ENCODE measurements at regions not wholly inside any gene's neighbourhood (a gene's known extent, or its start where the extent isn't known, plus 50 kb on each side); places are given as distances from the start of the nearest gene placed in this dataset.

DNA sequence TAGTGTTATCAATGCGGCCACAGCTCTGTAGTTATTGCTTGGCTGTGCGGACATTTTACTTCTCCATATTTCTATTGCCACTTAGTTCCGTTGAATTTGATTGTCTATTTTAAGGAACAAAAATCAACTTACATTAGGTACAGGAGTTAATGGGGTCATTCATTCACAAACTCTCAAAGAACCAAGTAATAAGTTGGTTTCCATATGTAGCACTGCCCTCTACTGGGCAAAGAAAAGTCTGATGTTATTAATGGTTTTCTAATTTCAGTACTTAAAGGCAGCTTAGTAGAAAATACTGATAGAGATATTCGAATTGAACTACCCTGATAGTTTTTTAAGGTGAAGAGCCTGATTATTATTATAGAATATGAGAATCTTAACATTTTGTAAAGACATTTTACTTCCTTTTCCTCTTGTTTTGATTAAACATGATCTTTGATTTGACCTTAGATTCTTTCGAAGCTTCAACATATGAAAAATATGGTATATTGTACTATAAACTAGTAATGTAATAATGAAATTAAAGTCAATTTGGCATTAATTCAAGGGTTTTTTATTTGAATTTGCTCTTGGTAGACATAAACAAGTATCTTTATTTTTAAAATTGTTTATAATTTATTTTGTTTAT is 119.5 kb upstream of the CTNND2 start:
- TF ChIP-seq, protein P1, sequence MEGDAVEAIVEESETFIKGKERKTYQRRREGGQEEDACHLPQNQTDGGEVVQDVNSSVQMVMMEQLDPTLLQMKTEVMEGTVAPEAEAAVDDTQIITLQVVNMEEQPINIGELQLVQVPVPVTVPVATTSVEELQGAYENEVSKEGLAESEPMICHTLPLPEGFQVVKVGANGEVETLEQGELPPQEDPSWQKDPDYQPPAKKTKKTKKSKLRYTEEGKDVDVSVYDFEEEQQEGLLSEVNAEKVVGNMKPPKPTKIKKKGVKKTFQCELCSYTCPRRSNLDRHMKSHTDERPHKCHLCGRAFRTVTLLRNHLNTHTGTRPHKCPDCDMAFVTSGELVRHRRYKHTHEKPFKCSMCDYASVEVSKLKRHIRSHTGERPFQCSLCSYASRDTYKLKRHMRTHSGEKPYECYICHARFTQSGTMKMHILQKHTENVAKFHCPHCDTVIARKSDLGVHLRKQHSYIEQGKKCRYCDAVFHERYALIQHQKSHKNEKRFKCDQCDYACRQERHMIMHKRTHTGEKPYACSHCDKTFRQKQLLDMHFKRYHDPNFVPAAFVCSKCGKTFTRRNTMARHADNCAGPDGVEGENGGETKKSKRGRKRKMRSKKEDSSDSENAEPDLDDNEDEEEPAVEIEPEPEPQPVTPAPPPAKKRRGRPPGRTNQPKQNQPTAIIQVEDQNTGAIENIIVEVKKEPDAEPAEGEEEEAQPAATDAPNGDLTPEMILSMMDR (conservative IDR thresholded peaks at IDR 0.05; ENCODE audit: low read depth, low read length), result peak; percentile 53
- peak; percentile 62 for DNase-seq (ENCODE audit: low read depth)

DNA sequence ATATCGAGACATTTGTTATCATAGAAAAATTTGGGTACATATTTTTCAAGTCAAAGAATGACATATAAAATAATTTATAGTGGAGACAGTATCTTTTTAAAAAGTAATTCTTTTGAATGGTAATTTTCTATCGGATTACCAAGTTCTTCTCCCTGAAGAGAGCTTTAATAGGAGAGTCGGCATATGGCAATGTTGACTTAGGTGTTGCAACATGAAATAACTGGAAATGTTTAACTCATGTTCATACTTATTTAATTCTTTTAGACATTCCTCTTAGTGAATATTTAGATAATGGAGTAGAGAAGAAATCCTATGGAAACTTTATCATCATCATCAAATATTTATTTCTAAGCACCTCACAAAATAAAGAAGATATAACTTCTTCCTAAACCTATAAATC is 118.2 kb upstream of the CTNND2 start:
- no peak for DNase-seq (ENCODE audit: low read depth)
- TF ChIP-seq, protein P1 (conservative IDR thresholded peaks at IDR 0.05; ENCODE audit: low read depth, low read length), result no peak

More for the DNA sequence above, 119.5 kb upstream of the CTNND2 start:
- no peak overlapping the region for H3K4me3 ChIP-seq (ENCODE audit: low read depth, low read length)

DNA sequence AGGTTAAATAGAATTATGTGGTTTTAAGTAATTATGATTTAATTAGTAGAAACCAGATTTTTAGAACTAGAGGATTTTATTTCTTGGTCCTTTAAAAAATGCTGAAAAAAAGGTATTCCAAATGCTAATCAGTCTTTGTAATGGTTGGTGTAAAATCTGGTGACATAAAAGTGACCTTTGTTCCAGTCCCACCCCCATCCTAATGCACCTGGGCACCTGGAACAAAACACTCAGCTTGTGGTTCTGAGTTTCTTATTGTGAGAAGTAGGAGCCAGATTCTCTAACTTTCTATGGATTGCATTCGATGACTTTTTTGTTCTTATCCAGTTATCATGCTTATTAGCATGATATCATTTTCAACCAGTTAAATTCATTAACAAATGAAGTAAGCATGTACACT is 115.1 kb upstream of the CTNND2 start:
- TF ChIP-seq, protein P1 (conservative IDR thresholded peaks at IDR 0.05; ENCODE audit: low read depth, low read length), result no peak
- DNase-seq (ENCODE audit: low read depth), result no peak
- no peak overlapping the region for H3K4me3 ChIP-seq (ENCODE audit: low read depth, low read length)

More for the DNA sequence above, 118.2 kb upstream of the CTNND2 start:
- no peak overlapping the region for H3K4me3 ChIP-seq (ENCODE audit: low read depth, low read length)

DNA sequence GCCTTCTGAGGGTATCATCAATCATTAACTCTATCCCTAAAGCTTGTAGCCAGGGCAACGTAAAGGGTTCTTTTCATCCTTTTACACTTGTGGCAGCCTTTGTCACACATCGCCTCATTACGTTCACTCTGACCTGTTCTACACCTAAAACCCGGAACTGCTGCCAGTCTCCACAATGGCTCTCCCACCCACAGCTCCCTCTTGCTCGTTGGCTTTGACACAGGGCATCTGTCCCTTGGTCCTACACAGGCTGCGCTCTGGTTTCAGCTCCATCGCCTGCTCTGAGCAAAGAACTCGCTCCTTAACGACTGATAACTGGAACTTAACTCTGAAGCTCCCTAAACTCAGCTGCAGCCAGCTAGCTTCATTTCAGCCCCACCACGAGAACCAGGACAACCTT is 112.8 kb upstream of the CTNND2 start:
- TF ChIP-seq, protein P1 (conservative IDR thresholded peaks at IDR 0.05; ENCODE audit: low read depth, low read length), result no peak
- H3K4me3 ChIP-seq (ENCODE audit: low read depth, low read length), result no peak overlapping the region
- DNase-seq (ENCODE audit: low read depth), result no peak

DNA sequence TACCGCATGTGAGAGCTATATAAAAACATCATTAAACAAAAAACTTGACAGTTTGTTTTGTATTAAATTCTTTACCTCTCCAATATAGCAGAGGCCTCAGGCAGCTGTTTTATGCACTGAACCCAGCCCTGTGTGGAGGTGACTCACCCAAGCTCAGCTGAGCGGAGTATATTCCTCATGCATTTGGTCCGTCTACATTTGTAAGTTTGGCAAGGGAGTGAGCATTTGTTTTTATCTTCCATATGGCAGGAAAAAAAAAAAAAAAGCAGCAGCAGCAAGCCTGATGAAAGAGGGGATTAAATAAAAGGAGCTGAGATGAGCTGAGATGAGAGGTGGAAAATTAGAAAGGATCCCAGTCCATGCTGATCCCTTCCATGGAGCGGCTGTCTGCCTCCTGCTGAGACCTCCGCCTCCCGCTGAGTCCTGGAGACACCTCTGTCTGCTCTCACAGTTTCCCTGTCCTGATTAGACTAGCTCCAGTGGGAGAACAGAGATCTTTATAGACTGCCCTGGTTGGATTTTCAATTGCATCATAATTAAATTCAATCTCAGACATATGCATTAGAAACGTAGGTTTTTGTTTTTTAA is 112.0 kb upstream of the CTNND2 start:
- peak; percentile 2 for DNase-seq (ENCODE audit: low read depth)
- TF ChIP-seq, protein P1 (conservative IDR thresholded peaks at IDR 0.05; ENCODE audit: low read depth, low read length), result no peak
- no peak overlapping the region for H3K4me3 ChIP-seq (ENCODE audit: low read depth, low read length)

DNA sequence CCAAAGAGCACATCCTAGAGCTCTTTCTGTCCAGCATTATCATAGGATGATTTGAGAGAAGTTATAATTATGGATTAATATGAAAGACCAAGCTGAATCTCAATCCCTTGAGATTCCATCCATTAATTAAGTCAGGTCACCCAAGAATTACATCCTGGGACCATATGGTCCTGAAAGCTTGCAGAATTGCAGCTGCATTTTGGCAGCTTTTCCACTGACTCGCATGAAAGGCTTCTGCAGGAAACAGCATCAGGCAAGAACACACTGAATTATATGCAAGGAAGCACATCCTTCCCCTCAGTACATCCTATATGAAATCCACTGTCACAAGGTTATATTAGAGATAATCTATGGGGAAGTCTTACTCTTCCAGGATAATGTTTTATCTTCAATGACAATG is 109.1 kb upstream of the CTNND2 start:
- DNase-seq (ENCODE audit: low read depth), result no peak
- H3K4me3 ChIP-seq (ENCODE audit: low read depth, low read length), result no peak overlapping the region
- TF ChIP-seq, protein P1 (conservative IDR thresholded peaks at IDR 0.05; ENCODE audit: low read depth, low read length), result no peak

DNA sequence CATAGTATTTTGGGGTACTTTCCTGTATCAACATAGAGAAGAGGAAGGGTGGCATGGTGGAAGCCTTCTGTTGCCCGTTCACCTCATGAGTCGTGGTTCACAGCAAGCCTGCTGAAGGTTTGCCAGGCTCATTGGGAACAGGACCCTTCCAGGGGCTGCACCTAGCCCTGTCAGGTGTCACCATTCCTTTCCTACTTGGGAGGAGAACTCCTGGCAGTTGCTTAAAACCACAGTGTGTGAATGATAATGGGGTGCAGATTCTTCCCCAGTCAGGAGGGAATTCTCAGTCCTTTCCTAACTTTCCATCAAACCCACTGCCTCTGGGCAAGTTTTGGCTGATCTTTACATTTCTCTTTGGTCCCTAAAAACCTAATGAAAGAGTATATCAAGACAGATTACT is 99.4 kb upstream of the CTNND2 start:
- TF ChIP-seq, protein P1 (conservative IDR thresholded peaks at IDR 0.05; ENCODE audit: low read depth, low read length), result no peak
- H3K4me3 ChIP-seq (ENCODE audit: low read depth, low read length), result no peak overlapping the region
- DNase-seq (ENCODE audit: low read depth), result no peak
